Keratinocyte (primary cell): ENCODE measurements at regions not wholly inside any gene's neighbourhood (a gene's known extent, or its start where the extent isn't known, plus 50 kb on each side); places are given as distances from the start of the nearest gene placed in this dataset.
"Not testable (repeated sequence)": the region's sequence is repeated elsewhere in the genome, so short reads cannot be mapped to it uniquely, and the experiment has no call there.

Experiments
- CTCF ChIP-seq, 3 experiments: IDR thresholded peaks in 1 of 3; conservative IDR thresholded peaks in 1 of 3; optimal IDR thresholded peaks in 1 of 3; 2 replicates in 2 of 3; 3 replicates in 1 of 3; pipeline versions ENCODE3 to v1.5.1; 2011; ENCODE audit warnings: low read length in 3 of 3, mild to moderate bottlenecking in 3 of 3, moderate library complexity in 2 of 3, control low read depth in 1 of 3, inconsistent platforms in 1 of 3; ENCODE audit not compliant: insufficient read depth in 2 of 3; ENCODE audit errors: extremely low read depth in 1 of 3
- EZH2 ChIP-seq: IDR thresholded peaks from one replicate; pipeline ENCODE4 v1.6.1; 2012; ENCODE audit warnings: inconsistent platforms, mild to moderate bottlenecking, low read length, moderate library complexity

- not testable (repeated sequence) for TF ChIP-seq CTCF (optimal IDR thresholded peaks at IDR 0.05 in 1 of 3, IDR thresholded peaks at IDR 0.05 in 1 of 3, conservative IDR thresholded peaks at IDR 0.05 in 1 of 3; ENCODE audit: extremely low read depth in 1 of 3, insufficient read depth in 2 of 3, low read length in 3 of 3); EZH2
Observed at GRCh38 chr17:22378748-22379147, 686.4 kb downstream of the KCNJ18 start.
